CD8-positive, alpha-beta memory T cell (primary cell): ENCODE measurements at regions not wholly inside any gene's neighbourhood (a gene's known extent, or its start where the extent isn't known, plus 50 kb on each side); places are given as distances from the start of the nearest gene placed in this dataset.

ENCODE experiments used
- CTCF ChIA-PET: fragments of 350-600 bp; sonication (Branson Sonifier 250); formaldehyde crosslinking; loops from one replicate; lab custom pipeline; 2021; ENCODE audit warnings: antibody characterized with exemption; lab: Charles Lee
- POLR2A ChIA-PET: fragments of 350-600 bp; sonication (Branson Sonifier 250); formaldehyde crosslinking; loops from one replicate; lab custom pipeline; 2021; ENCODE audit warnings: antibody characterized with exemption; lab: Charles Lee
- DNase-seq, 5 donors: peaks; one replicate each; pipeline versions ENCODE4 v3.0.0 to v3.0.0-alpha.2; 2020 to 2022; ENCODE audit warnings: mixed read lengths in 1 of 5
- H3K27ac ChIP-seq: one replicate; pipeline ENCODE4 v1.7.0; 2013; ENCODE audit warnings: low read depth, mild to moderate bottlenecking, low read length, moderate library complexity
- H3K27me3 ChIP-seq: 2 replicates; pipeline ENCODE4 v1.7.0; 2013; ENCODE audit warnings: low read length, mild to moderate bottlenecking; ENCODE audit not compliant: insufficient read depth, poor library complexity, severe bottlenecking
- H3K36me3 ChIP-seq: 2 replicates; pipeline ENCODE4 v1.7.0; 2013; ENCODE audit warnings: mild to moderate bottlenecking, low read length, moderate library complexity; ENCODE audit not compliant: insufficient read depth
- H3K4me1 ChIP-seq: 2 replicates; pipeline ENCODE4 v1.7.0; 2013; ENCODE audit warnings: mild to moderate bottlenecking, low read length, moderate library complexity; ENCODE audit not compliant: insufficient read depth
- H3K4me3 ChIP-seq: 2 replicates; pipeline ENCODE4 v1.7.0; 2013; ENCODE audit warnings: mild to moderate bottlenecking, low read length
- H3K9me3 ChIP-seq: 2 replicates; pipeline ENCODE4 v1.7.0; 2013; ENCODE audit warnings: mild to moderate bottlenecking, low read length
- H3K27ac Mint-ChIP-seq, 8 donors: one replicate each; pipeline ENCODE4 v1.8.0; 2020 to 2021; ENCODE audit warnings: mixed read lengths in 8 of 8, mild to moderate bottlenecking in 6 of 8, inconsistent platforms in 3 of 8, moderate library complexity in 3 of 8
- H3K27me3 Mint-ChIP-seq, 2 donors: one replicate each; pipeline ENCODE4 v1.8.0; 2020 to 2021; ENCODE audit warnings: mixed read lengths in 2 of 2, mild to moderate bottlenecking in 1 of 2, moderate library complexity in 1 of 2
- H3K36me3 Mint-ChIP-seq, 3 donors: one replicate each; pipeline ENCODE4 v1.8.0; 2020 to 2021; ENCODE audit warnings: mixed read lengths in 3 of 3, inconsistent platforms in 1 of 3, mild to moderate bottlenecking in 1 of 3
- H3K4me1 Mint-ChIP-seq, 3 donors: one replicate each; pipeline ENCODE4 v1.8.0; 2020 to 2021; ENCODE audit warnings: mixed read lengths in 3 of 3, inconsistent platforms in 1 of 3, mild to moderate bottlenecking in 1 of 3
- H3K4me3 Mint-ChIP-seq, 7 donors: one replicate each; pipeline ENCODE4 v1.8.0; 2020 to 2021; ENCODE audit warnings: mixed read lengths in 7 of 7, mild to moderate bottlenecking in 6 of 7, moderate library complexity in 4 of 7, inconsistent platforms in 2 of 7
- H3K9me3 Mint-ChIP-seq, 5 donors: one replicate each; pipeline ENCODE4 v1.8.0; 2020 to 2022; ENCODE audit warnings: mixed read lengths in 5 of 5, mild to moderate bottlenecking in 3 of 5, moderate library complexity in 2 of 5, inconsistent platforms in 1 of 5

DNA sequence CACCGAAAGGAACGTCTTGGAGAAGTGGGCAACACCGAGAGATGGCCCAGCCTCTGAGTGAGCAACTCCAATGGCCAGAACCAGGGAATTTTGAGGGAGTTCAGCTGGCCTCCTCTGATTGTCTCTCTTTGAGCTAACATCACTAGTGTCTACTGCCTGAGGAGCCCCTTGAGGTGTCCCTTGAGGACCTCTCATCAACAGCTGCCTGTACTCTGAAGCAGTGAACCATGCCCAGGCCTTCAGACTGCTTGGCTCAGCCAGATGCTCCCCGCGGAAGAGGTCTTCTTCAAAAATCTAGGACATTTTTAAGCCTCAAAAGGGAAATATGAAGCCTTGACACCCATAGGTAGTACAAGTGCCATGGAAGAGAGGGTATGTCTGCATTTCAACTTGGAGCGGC, 430.4 kb downstream of the TXNL1 start:
- H3K4me1 ChIP-seq: no peaks in the 10 kb centered on the region
- Mint-ChIP-seq H3K4me1 (no peaks in the 10 kb centered on the region), H3K27me3 (no peaks in the 10 kb centered on the region), H3K9me3 (peaks cover 0 to 7% (median 2%) of the 10 kb centered on the region in 5 donors), H3K36me3 (no peaks in the 10 kb centered on the region), H3K4me3 (no peak overlapping the region), H3K27ac (no peak overlapping the region)
- ChIA-PET POLR2A (no interaction called here), CTCF (no interaction called here)
- H3K9me3 ChIP-seq: no peaks in the 10 kb centered on the region
- DNase-seq: no peak
- H3K27me3 ChIP-seq: no peaks in the 10 kb centered on the region
- H3K36me3 ChIP-seq: no peaks in the 10 kb centered on the region
- no peak overlapping the region for H3K27ac ChIP-seq
- no peak overlapping the region for H3K4me3 ChIP-seq

DNA sequence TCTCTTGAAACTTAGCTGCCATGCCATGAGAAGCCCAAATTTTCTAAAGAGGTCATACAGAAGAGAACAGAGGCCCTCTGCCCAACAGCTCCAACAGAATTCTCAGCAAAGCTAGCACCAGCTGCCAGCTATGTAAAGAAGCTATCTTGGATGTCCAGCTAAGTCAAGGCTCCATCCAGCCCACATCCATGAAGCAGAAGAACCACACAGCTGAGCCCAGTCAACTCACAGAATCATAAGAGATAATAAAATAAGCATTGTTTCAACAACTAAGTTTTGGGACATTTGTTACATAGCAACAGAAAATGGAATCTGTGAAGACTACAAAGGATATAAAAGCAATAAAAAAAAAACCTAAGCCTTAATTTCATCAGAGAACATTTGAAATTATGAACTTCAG, 434.3 kb downstream of the TXNL1 start:
- Histone ChIP-seq H3K27me3 (no peaks in the 10 kb centered on the region), H3K36me3 (no peaks in the 10 kb centered on the region), H3K27ac (no peak overlapping the region), H3K4me3 (no peak overlapping the region), H3K9me3 (no peaks in the 10 kb centered on the region), H3K4me1 (no peaks in the 10 kb centered on the region)
- no peak overlapping the region for H3K4me3 Mint-ChIP-seq
- H3K27ac Mint-ChIP-seq: no peak overlapping the region
- ChIA-PET POLR2A (no interaction called here), CTCF (no interaction called here)
- peaks cover 0 to 7% (median 2%) of the 10 kb centered on the region in 5 donors for H3K9me3 Mint-ChIP-seq
- H3K36me3 Mint-ChIP-seq: no peaks in the 10 kb centered on the region
- DNase-seq: no peak
- no peaks in the 10 kb centered on the region for H3K27me3 Mint-ChIP-seq
- H3K4me1 Mint-ChIP-seq: no peaks in the 10 kb centered on the region

DNA sequence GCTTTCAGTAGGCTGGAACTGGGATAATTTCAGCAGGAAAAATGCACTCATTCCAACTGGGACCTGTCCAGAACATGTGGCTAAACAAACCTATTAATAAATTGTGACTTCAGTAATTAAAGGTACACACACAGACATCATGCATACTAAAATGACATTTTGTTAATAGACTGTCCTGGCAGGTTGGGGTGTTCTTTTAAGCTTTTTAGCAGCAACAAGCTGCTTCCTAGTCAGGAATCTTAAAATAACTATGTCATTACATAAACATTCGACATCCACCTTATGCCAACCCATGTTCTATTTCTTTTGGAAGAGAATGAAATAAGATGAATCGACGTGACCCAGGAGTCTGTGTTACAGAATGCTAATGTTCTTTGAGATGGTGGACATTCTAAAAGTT, 435.7 kb downstream of the TXNL1 start:
- H3K27ac Mint-ChIP-seq: no peak overlapping the region
- H3K27me3 ChIP-seq: no peaks in the 10 kb centered on the region
- CTCF ChIA-PET: no interaction called here

DNA sequence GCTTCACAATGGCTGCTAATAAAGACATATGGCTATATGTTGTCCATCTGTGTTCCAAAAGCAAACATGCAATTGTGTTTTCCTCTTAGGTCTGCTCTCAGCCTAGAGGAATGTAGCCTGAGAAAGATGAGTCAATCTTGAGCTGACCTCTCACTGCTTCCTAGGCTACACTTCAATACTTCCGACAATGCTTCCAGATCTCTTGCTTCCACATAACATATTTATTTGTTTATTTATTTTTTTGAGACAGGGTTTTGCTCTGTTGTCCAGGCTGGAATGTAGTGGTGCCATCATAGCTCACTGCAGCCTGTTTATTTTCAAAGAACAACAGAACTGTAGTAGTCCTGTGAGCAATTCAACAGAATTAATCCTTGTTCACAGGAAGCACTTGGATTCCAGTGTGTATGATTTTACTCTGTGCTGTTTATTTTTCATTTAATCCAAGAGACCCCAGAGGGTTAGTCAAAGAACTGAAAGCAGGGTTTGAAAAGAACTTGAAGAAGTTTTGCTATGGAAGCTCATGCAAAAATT, 437.9 kb downstream of the TXNL1 start:
- peaks cover 0 to 7% (median 2%) of the 10 kb centered on the region in 5 donors for H3K9me3 Mint-ChIP-seq
- H3K27ac Mint-ChIP-seq: no peak overlapping the region
- Histone ChIP-seq H3K9me3 (no peaks in the 10 kb centered on the region), H3K27ac (no peak overlapping the region), H3K4me3 (no peak overlapping the region), H3K4me1 (no peaks in the 10 kb centered on the region), H3K27me3 (no peaks in the 10 kb centered on the region), H3K36me3 (no peaks in the 10 kb centered on the region)
- H3K27me3 Mint-ChIP-seq: no peaks in the 10 kb centered on the region
- POLR2A ChIA-PET: no interaction called here
- DNase-seq: no peak
- no peak overlapping the region for H3K4me3 Mint-ChIP-seq
- H3K36me3 Mint-ChIP-seq: no peaks in the 10 kb centered on the region
- CTCF ChIA-PET: no interaction called here
- H3K4me1 Mint-ChIP-seq: no peaks in the 10 kb centered on the region

More for the DNA sequence above, 435.7 kb downstream of the TXNL1 start:
- Histone ChIP-seq H3K4me3 (no peak overlapping the region), H3K36me3 (no peaks in the 10 kb centered on the region), H3K9me3 (no peaks in the 10 kb centered on the region), H3K4me1 (no peaks in the 10 kb centered on the region), H3K27ac (no peak overlapping the region)
- POLR2A ChIA-PET: no interaction called here
- no peaks in the 10 kb centered on the region for H3K36me3 Mint-ChIP-seq
- H3K4me1 Mint-ChIP-seq: no peaks in the 10 kb centered on the region
- H3K27me3 Mint-ChIP-seq: no peaks in the 10 kb centered on the region
- DNase-seq: no peak
- H3K4me3 Mint-ChIP-seq: no peak overlapping the region
- peaks cover 0 to 7% (median 2%) of the 10 kb centered on the region in 5 donors for H3K9me3 Mint-ChIP-seq

DNA sequence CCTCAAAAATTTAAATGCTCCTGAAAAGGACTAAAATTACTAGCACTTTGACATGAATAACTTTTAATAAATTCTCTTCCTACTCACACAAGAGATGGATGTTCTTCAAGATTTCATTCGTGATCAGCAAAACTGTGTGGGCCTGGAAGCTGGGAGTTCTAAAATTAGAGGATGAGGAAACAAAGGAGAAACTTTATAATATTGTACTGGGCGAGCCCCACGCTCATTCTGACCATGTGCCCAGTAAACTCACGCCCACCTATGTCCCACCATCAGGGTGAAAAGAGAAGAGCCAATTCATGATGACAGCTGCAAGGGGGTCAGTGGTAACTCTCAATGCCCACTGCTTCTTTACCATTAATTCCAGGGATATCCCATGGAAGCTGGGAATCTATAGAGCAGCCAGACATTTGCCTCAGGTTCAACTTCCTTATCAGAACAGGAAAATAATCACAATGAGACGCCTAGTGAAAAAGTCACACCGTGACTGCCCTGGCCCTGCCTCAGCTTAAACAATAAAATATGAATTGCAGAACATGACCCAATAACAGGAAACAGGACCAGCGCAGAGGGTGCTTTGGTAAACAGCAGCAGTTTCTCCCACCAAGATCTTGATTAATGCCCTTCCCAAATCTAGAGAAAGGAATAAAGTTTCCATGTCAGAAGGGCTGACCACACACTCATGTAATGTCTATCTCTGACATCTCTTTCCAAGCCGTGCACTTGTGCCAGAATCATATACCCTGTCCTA, 438.6 kb downstream of the TXNL1 start:
- no peaks in the 10 kb centered on the region for H3K36me3 Mint-ChIP-seq
- POLR2A ChIA-PET: no interaction called here
- CTCF ChIA-PET: no interaction called here
- Histone ChIP-seq H3K4me1 (no peaks in the 10 kb centered on the region), H3K27me3 (no peaks in the 10 kb centered on the region), H3K27ac (no peak overlapping the region), H3K36me3 (no peaks in the 10 kb centered on the region), H3K4me3 (no peak overlapping the region), H3K9me3 (no peaks in the 10 kb centered on the region)
- peaks cover 0 to 7% (median 0%) of the 10 kb centered on the region in 5 donors for H3K9me3 Mint-ChIP-seq
- H3K27ac Mint-ChIP-seq: no peak overlapping the region
- H3K27me3 Mint-ChIP-seq: no peaks in the 10 kb centered on the region
- H3K4me3 Mint-ChIP-seq: no peak overlapping the region
- H3K4me1 Mint-ChIP-seq: no peaks in the 10 kb centered on the region
- DNase-seq: no peak

DNA sequence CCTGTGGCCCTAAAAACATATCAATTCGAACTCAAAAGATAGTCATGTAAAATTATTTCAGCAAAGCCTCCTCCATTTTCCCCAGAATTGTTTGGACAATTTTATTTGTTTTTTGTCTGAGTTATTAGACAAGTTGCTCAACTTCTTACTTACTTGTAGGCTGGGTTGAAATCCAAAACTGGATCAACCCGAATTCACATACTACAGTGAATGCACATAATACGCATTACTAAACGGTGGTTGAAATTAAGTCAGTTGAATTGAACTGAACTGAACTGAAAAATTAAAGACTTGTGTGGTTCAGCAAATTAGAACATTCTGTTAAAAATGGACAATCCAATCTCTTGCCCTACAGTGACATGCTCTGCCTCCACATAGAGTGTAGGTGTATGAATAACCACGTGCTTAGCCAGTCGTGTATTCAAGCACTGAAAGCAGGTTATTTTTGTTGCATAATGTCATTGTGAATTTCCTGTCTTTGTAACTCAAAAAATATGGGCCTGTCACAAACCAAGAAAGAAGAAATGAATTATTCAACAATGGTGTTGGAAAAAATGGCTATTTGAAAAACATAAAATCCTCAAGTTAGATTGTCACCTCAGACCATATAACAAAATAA, 441.0 kb downstream of the TXNL1 start:
- H3K9me3 ChIP-seq: no peaks in the 10 kb centered on the region
- H3K36me3 ChIP-seq: no peaks in the 10 kb centered on the region
- POLR2A ChIA-PET: no interaction called here
- no peak for DNase-seq
- no peak overlapping the region for H3K4me3 Mint-ChIP-seq
- no peaks in the 10 kb centered on the region for H3K36me3 Mint-ChIP-seq
- H3K4me1 Mint-ChIP-seq: no peaks in the 10 kb centered on the region
- no peaks in the 10 kb centered on the region for H3K4me1 ChIP-seq
- no peaks in the 10 kb centered on the region for H3K27me3 ChIP-seq
- H3K27me3 Mint-ChIP-seq: no peaks in the 10 kb centered on the region
- no peaks in the 10 kb centered on the region for H3K9me3 Mint-ChIP-seq
- no peak overlapping the region for H3K27ac ChIP-seq
- CTCF ChIA-PET: no interaction called here
- no peak overlapping the region for H3K27ac Mint-ChIP-seq
- no peak overlapping the region for H3K4me3 ChIP-seq

DNA sequence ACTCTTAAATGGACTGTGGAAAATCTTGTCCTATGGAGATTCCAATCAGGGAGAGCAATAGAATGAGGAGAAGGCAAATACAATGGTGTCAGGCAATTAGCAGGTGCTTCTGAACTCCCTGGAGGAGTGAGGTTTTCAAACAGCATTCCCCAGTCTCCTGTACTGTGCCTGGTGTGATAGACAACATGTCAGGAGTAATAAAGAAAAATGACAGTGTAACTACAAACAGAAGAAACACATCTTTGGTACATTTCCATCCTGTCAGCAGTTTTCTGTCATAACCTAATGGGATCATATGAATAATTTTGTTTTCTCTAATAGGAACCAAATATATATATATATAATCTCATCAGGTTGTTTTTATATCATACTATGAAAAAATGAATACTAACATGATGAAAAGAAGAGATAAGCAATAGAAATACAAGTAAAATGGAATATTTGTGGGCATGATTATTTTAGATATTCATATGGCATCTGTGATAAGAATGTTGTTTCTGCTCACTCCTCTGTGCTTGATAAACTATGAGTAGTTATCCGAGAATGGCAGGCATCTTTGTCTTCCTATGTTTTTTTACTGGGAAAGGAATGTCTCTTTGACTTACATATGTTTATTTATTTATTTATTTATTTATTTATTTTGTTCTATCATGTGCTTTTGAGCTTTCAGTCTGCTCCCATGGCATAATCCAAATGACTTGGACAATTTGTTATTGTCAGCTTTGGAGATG, 441.7 kb downstream of the TXNL1 start:
- no peak overlapping the region for H3K27ac ChIP-seq
- no peaks in the 10 kb centered on the region for H3K36me3 ChIP-seq
- no peaks in the 10 kb centered on the region for H3K27me3 Mint-ChIP-seq
- DNase-seq: no peak
- no peaks in the 10 kb centered on the region for H3K4me1 ChIP-seq
- no peaks in the 10 kb centered on the region for H3K4me1 Mint-ChIP-seq
- no peaks in the 10 kb centered on the region for H3K36me3 Mint-ChIP-seq
- no peaks in the 10 kb centered on the region for H3K9me3 ChIP-seq
- H3K9me3 Mint-ChIP-seq: no peaks in the 10 kb centered on the region
- ChIA-PET CTCF (no interaction called here), POLR2A (no interaction called here)
- no peaks in the 10 kb centered on the region for H3K27me3 ChIP-seq
- no peak overlapping the region for H3K27ac Mint-ChIP-seq
- H3K4me3 ChIP-seq: no peak overlapping the region
- no peak overlapping the region for H3K4me3 Mint-ChIP-seq

DNA sequence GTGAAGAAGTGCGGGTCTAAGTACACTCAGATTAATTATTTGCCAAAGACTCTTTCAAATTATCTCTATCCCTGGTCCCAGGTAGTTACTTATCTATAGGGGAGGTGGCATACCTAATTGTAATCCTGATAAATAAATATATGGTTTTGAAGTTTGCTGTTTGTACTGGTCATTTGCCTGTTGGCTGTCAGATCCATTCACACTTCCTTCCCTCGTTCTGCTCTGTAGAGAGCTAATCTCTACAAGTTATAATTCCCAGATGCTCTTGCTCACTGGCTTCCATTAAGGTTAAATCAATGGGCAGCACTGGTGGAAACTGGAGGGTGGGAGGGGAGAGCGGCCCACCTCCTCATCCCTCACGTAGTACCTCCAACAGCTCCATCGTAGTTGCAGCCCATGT, 447.1 kb downstream of the TXNL1 start:
- Mint-ChIP-seq H3K9me3 (peaks cover 0 to 7% (median 0%) of the 10 kb centered on the region in 5 donors), H3K4me3 (no peak overlapping the region), H3K4me1 (no peaks in the 10 kb centered on the region), H3K36me3 (no peaks in the 10 kb centered on the region), H3K27ac (no peak overlapping the region), H3K27me3 (no peaks in the 10 kb centered on the region)
- Histone ChIP-seq H3K4me1 (no peaks in the 10 kb centered on the region), H3K27ac (no peak overlapping the region), H3K9me3 (no peaks in the 10 kb centered on the region), H3K27me3 (no peaks in the 10 kb centered on the region), H3K4me3 (no peak overlapping the region), H3K36me3 (no peaks in the 10 kb centered on the region)
- POLR2A ChIA-PET: no interaction called here
- DNase-seq: no peak
- CTCF ChIA-PET: no interaction called here
